ENCODE measurements at regions not wholly inside any gene's neighbourhood (a gene's known extent, or its start where the extent isn't known, plus 50 kb on each side); places are given as distances from the start of the nearest gene placed in this dataset.

DNA sequence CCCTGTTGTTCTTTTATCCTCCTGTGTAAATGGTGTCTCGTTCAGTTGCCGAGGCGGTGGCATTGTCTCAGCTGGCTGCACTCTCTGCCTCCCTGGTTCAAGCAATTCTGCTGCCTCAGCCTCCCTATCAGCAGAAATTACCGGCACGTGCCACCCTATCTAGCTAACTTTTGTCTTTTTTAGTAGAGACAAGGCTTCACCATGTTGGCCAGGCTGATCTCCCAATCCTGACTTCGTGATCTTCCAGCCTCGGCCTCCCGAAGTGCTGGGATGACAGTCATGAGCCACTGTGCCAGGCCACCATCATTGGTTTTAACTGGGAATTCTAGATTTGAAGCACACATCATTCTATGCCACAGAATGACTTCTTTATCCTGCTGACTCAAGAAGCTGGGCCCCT, 175.3 kb upstream of the ALG10B start:
- TF ChIP-seq, protein P1, sequence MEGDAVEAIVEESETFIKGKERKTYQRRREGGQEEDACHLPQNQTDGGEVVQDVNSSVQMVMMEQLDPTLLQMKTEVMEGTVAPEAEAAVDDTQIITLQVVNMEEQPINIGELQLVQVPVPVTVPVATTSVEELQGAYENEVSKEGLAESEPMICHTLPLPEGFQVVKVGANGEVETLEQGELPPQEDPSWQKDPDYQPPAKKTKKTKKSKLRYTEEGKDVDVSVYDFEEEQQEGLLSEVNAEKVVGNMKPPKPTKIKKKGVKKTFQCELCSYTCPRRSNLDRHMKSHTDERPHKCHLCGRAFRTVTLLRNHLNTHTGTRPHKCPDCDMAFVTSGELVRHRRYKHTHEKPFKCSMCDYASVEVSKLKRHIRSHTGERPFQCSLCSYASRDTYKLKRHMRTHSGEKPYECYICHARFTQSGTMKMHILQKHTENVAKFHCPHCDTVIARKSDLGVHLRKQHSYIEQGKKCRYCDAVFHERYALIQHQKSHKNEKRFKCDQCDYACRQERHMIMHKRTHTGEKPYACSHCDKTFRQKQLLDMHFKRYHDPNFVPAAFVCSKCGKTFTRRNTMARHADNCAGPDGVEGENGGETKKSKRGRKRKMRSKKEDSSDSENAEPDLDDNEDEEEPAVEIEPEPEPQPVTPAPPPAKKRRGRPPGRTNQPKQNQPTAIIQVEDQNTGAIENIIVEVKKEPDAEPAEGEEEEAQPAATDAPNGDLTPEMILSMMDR (conservative IDR thresholded peaks at IDR 0.05): no peak
- H3K4me1 Mint-ChIP-seq: no peaks in the 10 kb centered on the region
- H3K27me3 Mint-ChIP-seq (ENCODE audit: low read depth): no peaks in the 10 kb centered on the region
- no peak overlapping the region for H3K27ac Mint-ChIP-seq (ENCODE audit: unreplicated experiment)
- peaks cover 10% of the 10 kb centered on the region for H3K9me3 Mint-ChIP-seq
- no peak for DNase-seq (ENCODE audit: low read depth, low spot score)
- no peak overlapping the region for H3K4me3 Mint-ChIP-seq
- H3K36me3 Mint-ChIP-seq (ENCODE audit: low read depth): peaks cover 8% of the 10 kb centered on the region

DNA sequence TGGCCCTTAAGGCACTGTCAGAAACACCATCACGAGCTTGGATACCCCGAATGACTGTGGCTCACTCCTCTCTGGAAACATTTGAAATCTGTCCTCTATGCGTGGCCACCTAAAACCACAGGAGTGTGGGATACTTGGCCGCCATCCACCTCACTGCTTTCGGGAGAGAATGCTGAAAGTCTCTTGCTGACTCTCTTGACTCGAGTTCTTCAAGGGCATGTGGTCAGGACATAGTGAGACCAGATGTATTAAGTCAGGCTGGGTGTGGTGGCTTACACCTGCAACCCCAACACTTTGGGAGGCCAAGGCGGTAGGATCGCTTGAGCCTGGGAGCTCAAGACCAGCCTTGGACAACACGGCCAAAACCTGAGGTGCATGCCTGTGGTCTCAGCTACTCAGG, 174.7 kb upstream of the ALG10B start:
- Mint-ChIP-seq H3K4me3 (no peak overlapping the region), H3K27me3 (ENCODE audit: low read depth) (no peaks in the 10 kb centered on the region), H3K36me3 (ENCODE audit: low read depth) (peaks cover 8% of the 10 kb centered on the region), H3K27ac (ENCODE audit: unreplicated experiment) (no peak overlapping the region), H3K9me3 (peaks cover 10% of the 10 kb centered on the region), H3K4me1 (no peaks in the 10 kb centered on the region)
- TF ChIP-seq, protein P1 (conservative IDR thresholded peaks at IDR 0.05): no peak
- DNase-seq (ENCODE audit: low read depth, low spot score): no peak

DNA sequence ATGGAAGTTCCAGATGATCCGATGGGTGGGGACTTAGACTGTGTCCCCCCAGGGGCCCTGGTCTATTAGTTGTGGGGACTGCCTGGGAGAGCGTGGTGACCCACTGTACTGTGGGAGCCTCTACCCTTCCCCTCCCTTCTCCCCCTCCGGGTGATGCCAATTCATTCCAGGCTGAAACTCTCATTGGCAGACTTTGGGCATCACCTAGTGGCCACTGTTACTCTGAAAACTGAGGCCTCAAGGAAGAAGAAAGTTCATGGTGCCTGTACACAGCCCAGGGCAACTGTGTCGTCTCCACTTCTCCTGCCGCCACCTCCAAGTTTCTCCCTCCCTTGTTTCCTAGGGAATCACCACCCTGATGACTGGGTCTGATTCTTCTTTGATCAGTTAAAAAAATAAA, 173.6 kb upstream of the ALG10B start:
- Mint-ChIP-seq H3K36me3 (ENCODE audit: low read depth) (peaks cover 8% of the 10 kb centered on the region), H3K4me1 (no peaks in the 10 kb centered on the region), H3K4me3 (no peak overlapping the region), H3K27me3 (ENCODE audit: low read depth) (no peaks in the 10 kb centered on the region), H3K9me3 (peaks cover 10% of the 10 kb centered on the region), H3K27ac (ENCODE audit: unreplicated experiment) (no peak overlapping the region)
- TF ChIP-seq, protein P1 (conservative IDR thresholded peaks at IDR 0.05): no peak
- DNase-seq (ENCODE audit: low read depth, low spot score): no peak

DNA sequence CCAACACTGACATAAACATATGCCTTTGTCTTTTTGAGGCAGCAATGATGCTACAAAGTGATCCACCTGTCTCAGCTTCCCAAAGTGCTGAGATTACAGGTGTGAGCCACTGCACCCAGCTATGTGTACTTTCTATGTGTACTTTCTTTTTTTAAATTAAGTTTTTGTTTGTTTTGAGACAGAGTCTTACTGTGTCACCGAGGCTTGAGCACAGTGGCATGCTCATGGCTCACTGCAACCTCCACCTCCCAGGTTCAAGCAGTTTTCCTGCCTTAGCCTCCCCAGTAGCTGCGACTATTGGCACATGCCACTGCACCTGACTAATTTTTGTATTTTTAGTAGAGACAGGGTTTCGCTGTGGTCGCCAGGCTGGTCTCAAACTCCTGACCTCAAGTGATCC, 172.5 kb upstream of the ALG10B start:
- Mint-ChIP-seq H3K4me3 (no peak overlapping the region), H3K27me3 (ENCODE audit: low read depth) (no peaks in the 10 kb centered on the region), H3K4me1 (no peaks in the 10 kb centered on the region), H3K36me3 (ENCODE audit: low read depth) (peaks cover 5% of the 10 kb centered on the region), H3K27ac (ENCODE audit: unreplicated experiment) (no peak overlapping the region), H3K9me3 (peaks cover 8% of the 10 kb centered on the region)
- DNase-seq (ENCODE audit: low read depth, low spot score): no peak
- TF ChIP-seq, protein P1 (conservative IDR thresholded peaks at IDR 0.05): no peak

DNA sequence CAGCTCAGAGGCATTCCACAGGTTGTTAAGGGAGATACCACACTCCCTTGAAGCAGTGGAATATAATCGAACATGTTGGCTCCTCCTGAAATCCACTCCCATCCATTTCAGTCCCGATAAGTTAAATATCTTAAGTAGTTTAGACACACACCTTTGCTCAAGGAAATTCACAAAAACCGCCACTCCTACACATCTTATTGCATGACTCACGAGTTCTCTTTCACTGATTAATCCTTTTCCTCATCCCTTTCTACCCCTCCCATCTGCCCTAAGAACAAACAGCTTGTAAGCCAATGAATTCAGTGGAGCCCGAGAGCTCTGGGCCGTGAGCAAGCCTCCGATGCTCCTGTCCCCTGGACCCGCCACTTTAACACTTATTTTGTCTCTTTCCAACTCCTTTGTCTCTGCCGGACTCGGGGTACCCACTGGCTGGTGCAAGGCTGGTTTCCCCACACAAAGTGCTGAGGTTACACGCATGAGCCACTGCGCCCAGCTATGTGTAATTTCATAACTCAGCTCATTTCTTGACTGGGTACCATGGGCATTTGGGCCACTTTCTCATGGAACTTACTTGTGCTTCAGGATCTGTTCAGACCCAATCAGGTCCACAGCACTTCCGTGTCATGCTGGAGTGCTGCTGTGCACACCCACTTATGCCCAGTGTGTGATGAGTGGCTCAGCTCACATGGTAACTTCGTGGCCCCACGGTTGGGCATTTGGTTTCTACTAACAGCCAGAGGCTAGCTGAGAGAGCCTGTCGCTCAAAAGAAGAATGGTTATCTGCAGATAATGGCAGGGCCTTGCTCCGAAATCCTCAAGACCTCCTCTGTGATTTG, 171.8 kb upstream of the ALG10B start:
- H3K27ac Mint-ChIP-seq (ENCODE audit: unreplicated experiment): no peak overlapping the region
- TF ChIP-seq, protein P1 (conservative IDR thresholded peaks at IDR 0.05): no peak
- H3K4me3 Mint-ChIP-seq: no peak overlapping the region
- H3K9me3 Mint-ChIP-seq: peaks cover 8% of the 10 kb centered on the region
- no peaks in the 10 kb centered on the region for H3K27me3 Mint-ChIP-seq (ENCODE audit: low read depth)
- DNase-seq (ENCODE audit: low read depth, low spot score): no peak
- no peaks in the 10 kb centered on the region for H3K4me1 Mint-ChIP-seq
- H3K36me3 Mint-ChIP-seq (ENCODE audit: low read depth): peaks cover 6% of the 10 kb centered on the region

All from neural crest cell (in vitro differentiated cells).